GM18858 (cell line): ENCODE measurements at regions not wholly inside any gene's neighbourhood (a gene's known extent, or its start where the extent isn't known, plus 50 kb on each side); places are given as distances from the start of the nearest gene placed in this dataset.
"Not testable (repeated sequence)": the region's sequence is repeated elsewhere in the genome, so short reads cannot be mapped to it uniquely, and the experiment has no call there.

Source experiments
- ATAC-seq: cut with Tn5 transposase; IDR thresholded peaks from one replicate; pipeline ENCODE4 v1.9.1; 2021; ENCODE audit not compliant: unreplicated experiment

DNA sequence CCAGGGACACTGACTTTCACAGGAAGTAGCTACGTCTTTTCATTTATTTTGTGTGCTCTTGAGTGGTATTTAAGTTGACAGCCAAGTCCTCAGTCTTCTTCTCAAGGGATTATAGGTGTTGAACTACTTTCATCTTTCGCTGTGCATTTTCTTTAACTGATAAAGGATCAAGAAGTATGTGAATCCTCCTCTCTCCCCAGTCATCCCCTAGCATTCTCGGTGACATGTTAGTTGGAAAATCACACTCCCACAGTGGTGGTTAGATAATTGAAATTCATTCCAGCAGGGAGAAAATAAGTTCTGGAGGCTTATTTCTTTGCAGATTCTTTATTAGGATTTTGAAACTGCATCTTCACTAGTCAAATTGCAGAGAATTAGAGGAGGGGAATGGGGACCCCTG lies 569.4 kb downstream of the MEI4 start:
- no peak for ATAC-seq

DNA sequence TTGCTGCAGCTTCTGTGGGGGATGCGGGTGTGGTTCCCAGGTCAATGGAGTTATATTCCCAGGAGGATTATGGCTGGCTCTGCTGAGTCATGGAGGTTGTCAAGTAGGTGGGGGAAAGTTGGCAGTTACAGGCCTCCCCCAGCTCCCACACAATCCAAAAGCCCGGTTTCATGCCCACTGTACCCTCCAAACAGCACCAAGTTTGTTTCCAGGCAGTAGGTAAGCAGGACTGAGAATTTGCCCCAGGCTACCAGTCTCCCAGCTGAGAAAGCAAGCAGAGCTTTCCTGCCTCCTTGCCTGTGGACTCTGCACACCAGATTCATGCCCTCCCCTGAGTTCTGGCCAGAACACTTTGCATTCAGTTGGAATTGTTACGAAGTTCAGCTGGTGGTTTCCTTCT lies 578.2 kb downstream of the MEI4 start:
- no peak for ATAC-seq

DNA sequence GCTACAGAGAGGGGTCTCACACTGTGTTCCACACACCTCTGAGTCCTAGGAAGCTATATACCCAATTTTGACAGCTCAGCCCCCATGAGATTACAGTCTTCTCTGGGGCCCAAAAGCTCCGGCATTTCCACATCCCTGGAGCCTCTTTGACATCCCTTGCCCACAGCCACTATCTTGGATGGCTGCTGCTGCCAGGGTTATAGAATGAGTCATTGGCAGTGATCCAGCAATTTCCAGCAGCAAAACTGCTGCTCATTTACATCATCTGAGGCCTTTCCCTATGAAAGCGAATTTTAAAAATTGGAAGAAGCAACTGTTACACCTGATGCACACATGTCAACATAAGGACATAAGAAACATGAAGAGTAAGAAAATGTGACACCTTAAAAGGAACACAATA lies 590.7 kb downstream of the MEI4 start:
- no peak for ATAC-seq

DNA sequence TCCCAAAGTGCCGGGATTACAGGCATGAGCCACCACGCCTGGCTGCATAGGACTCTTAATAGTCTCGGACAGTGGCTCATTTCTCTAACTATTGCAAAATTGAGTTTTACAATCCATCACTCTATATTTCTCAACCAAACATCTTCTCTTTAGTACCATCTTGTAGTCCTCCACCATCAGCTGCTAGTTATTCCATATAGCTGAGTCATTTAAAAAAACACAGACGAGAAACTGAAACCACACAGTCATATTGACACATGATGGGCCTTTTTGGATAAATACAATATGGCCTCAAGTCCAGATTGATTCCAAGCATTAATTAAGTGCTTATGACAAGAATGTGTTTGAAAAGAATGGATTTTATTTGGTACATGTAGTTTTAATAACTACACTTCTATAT lies 599.1 kb downstream of the MEI4 start:
- ATAC-seq, result no peak

DNA sequence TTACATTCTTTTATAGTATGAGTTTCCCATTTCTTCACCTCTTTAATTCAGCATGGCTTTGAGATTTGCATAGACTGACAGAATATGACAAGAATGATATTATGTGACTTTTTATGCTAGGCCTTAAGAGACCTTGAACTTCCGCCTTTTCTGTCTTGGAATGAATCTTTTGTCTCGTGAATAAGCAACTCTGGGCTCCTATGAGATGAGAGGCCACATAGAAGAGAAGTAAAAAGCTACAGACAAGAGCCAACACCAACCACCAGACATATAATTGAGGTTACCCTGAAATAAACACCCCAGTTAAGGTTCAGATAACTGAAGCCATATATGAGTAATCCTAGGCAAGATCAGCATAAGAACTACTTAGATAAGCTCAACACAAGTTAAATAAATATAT lies 600.8 kb downstream of the MEI4 start:
- peak; percentile 75 for ATAC-seq

DNA sequence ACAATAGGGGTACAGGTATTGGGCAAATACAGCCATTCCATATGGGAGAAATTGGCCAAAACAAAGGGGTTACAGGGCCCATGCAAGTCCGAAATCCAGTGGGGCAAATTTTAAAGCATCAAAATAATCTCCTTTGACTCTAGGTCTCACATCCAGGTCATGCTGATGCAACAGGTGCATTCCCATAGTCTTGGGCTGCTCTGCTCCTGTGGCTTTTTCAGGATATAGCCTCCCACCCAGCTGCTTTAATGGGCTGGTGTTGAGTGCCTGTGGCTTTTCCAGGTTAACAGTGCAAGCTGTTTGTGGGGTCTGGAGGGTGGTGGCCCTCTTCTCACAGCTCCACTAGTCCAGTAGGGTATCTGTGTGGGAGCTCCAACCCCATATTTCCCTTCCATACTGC lies 607.1 kb downstream of the MEI4 start:
- no peak for ATAC-seq

DNA sequence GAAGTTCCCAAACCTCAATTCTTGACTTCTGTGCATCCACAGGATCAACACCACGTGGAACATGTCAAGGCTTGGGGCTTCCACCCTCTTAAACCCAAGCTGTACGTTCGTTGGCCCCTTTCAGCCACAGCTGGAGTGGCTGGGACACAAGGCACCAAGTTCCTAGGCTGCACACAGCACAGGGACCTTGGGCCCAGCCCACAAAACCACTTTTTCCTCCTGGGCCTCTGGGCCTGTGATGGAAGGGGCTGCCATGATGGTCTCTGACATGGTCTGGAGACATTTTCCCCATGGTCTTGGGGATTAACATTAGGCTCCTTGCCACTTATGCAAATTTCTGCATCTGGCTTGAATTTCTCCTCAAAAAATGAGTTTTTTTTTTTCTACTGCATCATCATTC lies 606.9 kb upstream of the IRAK1BP1 start:
- ATAC-seq, result not testable (repeated sequence)

DNA sequence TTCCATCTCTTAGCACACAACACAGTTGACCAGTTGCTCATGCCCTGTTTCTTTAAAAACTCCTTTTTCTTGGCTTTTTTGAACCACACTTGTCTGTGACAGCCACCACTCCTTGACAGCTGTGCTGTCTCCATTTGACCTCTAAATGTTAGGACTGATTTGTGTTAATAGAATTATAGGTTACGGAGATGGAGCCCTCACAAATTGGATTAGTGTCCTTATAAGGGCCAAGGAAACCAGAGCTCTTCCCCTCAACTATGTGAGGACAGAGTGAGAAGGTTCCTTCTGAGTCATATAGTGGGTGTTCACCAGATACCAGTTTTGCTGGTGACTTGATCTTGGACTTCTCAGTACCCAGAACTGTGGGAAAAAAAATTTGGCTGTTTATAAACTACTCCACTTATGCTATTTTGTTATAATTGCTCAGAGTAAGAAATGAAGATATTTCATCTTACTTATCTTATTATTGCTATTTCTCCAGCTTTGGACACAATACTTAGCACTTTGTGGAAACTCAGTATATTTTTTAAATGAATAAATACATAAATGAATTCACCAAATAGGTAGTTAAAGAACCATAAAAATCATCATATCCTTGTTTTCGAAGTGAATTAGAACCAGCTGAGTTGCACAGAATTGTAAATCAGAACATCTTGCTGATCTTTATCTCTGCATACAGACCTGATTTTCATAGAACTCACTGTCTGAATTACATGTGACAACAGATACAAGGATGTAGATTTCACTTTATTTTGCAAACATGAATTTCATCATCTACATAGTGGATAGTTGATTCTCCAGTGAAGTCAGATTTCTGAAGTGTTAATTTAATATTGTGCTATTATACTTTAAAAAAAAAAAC lies 598.5 kb upstream of the IRAK1BP1 start:
- no peak for ATAC-seq

DNA sequence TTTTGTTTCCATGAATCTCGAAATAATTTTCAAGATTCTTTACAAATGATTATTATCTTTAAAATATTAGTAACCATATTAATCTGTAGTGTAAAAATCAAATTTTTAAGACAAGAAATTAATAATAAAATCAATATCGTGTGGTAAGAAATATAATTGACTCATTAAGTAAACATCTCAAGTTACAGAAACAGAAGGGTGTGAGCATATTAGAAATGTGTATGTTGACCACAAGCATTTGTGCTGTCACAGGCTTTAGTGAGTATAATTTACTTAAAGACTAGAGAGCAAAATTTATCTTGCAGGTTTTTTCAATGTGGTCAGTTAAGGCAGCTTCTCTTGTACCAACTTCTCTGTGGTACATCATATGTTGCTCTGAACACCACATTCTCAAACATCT lies 566.5 kb upstream of the IRAK1BP1 start:
- no peak for ATAC-seq

DNA sequence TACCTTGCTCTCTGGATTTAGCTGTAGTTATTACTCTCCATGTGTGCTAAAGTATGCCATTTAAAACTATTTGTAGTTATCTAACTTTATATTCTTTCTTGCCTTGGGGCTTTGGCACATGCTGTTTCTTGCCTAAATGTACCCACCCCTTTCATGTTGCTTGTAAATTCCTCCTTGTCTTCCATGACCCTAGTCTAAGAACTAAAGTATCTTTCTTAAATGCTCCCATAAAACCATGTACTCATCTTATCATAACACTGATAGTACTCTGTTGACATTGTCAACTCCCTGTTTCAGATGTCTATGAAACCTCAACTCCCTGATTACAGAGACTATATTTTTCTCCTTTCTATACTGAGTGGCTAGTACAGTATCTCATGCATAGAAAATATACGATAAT lies 564.9 kb upstream of the IRAK1BP1 start:
- no peak for ATAC-seq

DNA sequence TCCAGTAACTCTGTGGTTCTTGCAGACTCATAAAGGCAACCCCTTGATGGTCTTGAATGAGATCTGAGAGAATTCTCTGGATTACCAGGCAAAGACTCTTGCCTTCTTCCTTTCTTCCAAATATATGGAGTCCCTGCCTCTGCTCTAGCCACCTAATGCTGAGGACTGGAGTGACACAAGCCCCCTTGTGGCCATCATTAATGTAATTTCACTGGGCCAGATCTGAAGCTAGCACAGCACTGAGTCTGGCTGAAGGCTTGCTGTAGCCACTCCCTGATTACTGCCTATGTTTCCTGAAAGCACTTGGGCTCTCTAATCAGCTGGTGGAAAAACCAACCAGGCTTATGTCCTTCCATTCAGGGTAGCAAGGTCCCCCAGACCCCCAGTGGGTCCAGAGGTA lies 559.3 kb upstream of the IRAK1BP1 start:
- no peak for ATAC-seq

DNA sequence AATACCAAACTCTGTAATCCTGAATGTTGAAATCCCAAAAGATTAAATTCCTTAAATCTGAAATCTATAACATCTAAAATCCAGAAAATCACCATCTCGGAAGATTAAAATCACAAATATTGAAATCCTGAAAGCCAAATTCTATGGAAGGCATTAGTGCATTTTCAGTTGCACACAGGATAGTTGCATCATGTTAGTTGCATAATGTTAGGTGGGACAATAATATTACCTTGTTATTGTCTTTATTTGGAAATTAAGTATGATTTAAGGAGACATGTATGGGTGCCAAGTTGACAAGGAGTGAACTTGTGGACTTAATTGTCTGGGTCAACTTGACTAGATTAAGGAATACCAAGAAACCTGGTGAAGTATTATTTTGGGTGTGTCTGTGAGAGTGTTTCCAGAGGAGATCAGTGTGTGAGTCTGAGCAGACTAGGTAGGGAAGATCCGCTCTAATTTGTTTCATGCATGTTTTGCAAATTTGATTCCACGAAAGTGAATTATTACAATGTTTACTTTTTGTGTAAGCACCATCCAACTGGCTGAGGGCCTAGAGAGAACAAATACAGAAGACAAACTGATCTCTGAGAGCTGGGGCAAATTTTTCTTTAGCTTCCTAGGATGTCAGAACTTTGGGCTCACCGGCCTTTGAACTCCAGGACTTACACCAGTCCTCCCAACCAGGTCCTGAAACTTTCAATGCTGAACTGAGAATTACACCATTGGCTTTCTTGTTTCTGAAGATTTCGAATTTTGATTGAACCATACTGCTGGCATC lies 545.1 kb upstream of the IRAK1BP1 start:
- no peak for ATAC-seq

DNA sequence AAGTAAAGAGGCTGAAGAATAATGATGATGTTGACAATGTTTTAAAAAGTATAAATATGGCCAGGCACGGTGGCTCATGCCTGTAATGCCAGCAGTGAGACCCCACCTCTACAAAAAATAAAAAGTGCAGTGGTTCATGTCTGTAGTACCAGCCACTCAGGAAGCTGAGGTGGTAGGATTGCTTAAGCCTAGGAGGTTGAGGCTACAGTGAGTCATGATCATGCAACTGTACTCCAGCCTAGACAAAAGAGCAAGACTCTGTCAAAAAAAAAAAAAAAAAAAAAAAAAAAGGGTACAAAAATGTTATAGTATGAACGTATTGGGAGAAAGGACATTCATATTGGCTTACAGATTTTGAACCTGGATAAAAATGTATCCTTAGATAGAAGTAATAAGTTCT lies 543.1 kb upstream of the IRAK1BP1 start:
- ATAC-seq, result no peak

DNA sequence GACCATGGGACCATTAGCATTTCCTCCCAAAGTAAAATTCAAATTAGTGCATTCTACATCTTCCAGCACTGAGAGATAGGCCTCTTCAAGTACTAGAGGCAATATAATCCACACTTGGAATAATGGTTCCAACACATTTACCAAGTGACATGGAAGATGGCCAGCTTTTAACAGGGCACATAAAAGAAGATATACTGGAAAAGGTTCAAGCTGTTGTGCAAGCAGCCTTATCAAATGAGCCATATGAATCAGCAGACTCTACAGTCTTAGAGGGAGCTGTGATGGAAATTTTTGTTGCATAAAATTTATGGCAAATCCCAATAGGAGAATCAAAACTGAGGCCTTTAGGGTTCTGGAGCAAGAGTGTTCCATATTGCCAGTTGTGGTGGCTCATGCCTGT lies 526.6 kb upstream of the IRAK1BP1 start:
- no peak for ATAC-seq

DNA sequence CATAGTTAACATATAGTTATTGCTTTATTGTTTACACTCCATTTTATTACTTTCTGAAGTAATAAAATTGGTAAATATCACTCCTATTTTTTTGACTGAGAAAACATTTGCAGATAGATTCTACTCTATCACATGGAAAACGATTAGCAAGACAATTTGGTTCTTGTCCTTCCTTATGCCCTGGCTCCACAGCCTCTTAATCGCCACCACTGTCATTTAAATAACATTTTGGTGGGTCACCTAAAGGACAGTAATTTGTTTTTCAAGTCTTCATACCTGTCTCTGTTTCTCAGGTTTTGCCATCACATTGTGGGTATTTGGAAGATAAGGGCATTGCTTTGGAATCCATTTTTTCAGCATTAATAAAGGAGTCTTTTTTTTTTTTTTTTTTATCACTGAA lies 521.5 kb upstream of the IRAK1BP1 start:
- ATAC-seq, result no peak

DNA sequence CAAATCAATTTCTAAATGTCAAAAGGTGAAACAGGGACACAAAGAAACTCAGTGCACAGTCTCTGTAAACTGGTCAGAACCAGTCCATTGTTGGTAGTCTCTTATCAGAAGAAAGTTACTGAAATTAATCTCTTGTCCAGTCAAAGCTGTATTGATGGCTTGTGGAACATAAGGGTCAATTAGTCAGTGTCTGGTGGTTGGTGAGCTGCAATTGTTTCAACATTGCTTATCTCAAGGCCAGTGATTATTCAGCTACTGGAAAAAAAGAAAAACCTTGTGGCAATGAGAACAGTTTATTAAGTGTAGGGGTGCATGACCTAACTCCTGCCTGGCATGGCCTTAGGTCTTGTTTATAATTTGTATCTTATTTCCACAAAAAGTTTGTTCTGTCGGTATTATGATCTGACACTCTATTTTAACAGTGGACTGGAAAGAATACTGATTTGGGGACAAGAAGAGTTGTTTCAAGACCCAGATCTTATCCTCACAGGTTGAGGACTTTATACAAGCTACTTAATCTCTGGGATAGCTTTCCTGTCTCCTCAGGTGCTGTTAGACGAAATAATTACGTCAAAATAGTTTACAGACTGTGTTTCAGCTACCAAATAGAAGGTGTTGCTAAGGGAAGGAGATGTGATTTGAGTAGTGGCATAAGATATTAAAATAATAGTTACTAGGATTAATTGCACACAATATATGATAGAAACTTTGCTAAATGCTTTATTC lies 520.0 kb upstream of the IRAK1BP1 start:
- ATAC-seq, result no peak

DNA sequence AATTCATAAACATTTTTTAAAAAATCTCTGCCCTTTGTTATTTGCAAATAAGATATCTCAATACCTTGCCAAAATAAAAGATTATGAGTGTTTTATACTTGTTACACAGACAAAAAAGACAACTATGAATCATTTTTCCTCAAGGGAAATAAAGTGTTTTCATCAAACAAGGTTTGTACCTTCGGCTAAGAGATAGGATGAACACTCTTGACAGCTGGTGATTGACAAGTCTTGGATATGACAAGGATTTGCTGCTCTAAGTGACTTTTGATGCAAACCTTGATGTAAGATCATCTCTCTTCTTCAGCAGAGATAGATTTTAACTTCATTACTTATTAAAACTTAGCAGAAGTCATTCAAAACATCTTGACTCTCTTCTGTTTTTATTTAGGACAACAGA lies 514.3 kb upstream of the IRAK1BP1 start:
- no peak for ATAC-seq

DNA sequence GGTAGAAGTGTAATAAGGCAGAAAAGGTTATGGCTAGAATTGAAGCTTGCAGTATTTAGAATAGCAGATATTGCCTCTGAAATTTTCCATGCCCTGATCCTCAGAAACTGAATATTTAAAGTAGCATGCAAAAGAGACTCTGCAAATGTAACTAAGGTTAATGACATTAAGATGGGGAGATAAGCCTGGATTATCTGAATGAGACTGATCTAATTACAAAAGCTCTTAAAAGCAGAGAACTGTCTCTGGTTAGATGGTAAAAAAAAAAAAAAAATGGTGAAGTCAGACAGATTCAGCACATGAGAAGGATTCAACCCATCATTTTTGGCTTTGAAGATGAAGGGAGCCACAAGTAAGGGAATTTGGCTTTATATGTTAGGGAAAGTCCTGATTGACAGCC lies 503.7 kb upstream of the IRAK1BP1 start:
- no peak for ATAC-seq

DNA sequence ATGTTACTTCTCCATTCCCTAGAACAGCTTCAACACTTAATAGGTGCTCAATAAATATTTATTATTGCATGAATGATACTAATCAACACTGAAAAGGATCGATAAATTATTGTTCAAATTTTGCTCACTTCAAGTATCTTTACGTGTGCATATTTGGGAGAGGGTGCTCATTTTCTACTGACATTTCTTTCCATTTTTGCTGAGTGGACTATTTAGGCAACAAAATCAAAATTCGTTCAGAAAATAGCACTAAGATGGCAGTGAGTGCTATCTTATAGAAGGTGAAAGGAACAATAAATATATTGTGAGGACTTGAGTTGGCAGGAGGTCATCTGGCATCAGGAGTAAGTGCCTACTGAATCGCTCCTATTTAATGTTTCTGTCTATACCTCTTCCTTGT lies 501.9 kb upstream of the IRAK1BP1 start:
- no peak for ATAC-seq

DNA sequence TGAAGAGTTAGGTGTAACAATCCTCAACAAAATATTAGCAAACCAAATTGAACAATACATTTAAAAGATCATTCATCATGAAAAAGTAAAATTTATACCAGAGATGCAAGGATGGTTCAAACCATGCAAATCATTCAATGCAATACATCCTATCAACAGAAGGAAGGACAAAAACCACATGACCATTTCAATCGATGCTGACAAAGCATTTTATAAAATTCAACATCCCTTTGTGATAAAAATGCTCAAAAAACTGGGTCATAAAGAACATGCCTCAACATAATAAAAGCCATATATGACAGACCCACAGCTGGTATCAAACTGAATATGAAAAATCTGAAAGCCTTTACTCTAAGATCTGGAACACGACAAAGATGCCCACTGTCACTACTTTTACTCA lies 490.3 kb upstream of the IRAK1BP1 start:
- ATAC-seq, result no peak

DNA sequence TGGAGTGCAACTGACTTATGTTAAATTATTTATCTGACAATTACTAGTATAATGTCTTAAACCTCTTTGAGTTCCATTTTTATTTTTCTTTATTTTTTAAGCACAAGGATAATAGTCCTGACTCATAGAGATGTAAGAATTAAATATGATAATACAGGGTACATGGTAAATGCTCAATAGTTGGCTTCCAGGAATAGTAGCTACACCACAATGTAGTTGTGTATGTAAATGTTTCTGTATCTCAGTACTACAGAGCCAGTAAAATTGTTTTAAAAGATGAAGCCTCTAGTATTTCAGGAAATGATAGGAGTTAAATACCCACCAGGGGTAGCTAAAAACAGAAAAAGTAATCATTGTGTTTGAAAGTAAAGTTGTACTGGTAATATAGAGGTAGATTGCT lies 487.4 kb upstream of the IRAK1BP1 start:
- ATAC-seq, result no peak

DNA sequence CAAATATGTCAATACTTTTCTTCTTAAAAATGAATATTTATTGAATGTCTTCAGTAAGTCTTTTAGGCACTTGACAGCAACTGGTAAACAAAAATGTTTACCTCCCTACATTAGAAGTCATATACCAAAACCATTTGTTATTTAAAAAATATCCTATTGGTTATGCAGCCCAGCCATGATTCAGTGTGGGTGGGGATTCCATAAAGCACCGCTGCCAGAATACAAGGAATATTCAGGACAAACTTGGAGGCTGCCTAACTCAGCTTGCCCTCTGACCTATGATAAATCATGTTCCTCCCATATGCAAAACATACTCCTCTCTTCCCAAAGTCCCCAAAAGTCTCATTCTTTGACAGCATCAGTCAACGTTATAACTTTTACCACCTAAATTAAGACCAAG lies 486.8 kb upstream of the IRAK1BP1 start:
- no peak for ATAC-seq
